ENCODE measurements at regions not wholly inside any gene's neighbourhood (a gene's known extent, or its start where the extent isn't known, plus 50 kb on each side); places are given as distances from the start of the nearest gene placed in this dataset.

DNA sequence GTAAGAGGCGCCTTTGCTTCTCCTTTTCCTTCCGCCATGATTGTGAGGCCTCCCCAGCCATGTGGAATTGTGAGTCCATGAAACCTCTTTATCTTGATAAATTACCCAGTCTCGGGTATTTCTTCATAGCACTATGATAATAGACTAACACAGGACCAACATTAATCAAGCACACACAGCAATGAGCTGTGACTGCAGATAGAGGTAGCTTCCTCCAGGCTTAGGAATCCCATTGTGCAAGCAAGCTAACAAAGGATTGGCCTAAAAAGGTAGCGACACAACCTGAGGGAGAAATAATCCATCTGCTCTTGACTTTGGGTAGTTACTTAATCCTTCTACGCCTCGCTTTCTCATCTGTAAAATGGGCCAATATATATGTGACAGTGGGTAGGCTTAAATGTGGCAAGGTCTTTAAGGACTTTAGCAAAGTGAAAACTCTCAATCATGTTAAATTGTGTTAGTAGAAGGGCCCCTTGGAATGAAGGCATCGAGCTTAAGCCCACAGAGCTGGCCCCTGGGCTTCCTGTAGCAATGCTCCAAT is 393.6 kb downstream of the SOX9 start:
- Histone ChIP-seq H4K20me1 (ENCODE audit: low read length) (peaks cover 9% of the 10 kb centered on the region; the same call in 1 of the 2 replicates), H3K9me2 (replicated peaks; ENCODE audit: low read length) (no peaks in the 10 kb centered on the region), H3K4me3 (ENCODE audit: low read length) (no peak overlapping the region), H3K4me2 (ENCODE audit: low read length) (no peak overlapping the region), H3K79me2 (ENCODE audit: low read length) (peaks cover 97% of the 10 kb centered on the region), H3K9ac (ENCODE audit: low read length) (no peak overlapping the region), H2AFZ (ENCODE audit: low read length) (no peak overlapping the region), H3K4me1 (ENCODE audit: insufficient read depth, low read length) (peaks cover 41% of the 10 kb centered on the region), H3K27ac (ENCODE audit: low read length) (no peak overlapping the region), H3K9me3 (ENCODE audit: low read length) (no peaks in the 10 kb centered on the region), H3K27me3 (ENCODE audit: low read length) (no peaks in the 10 kb centered on the region), H3F3A (ENCODE audit: low read length, unreplicated experiment) (no peaks in the 10 kb centered on the region), H3K36me3 (ENCODE audit: low read depth, low read length) (no peaks in the 10 kb centered on the region)
- no peak for TF ChIP-seq CTCF (conservative IDR thresholded peaks at IDR 0.05; ENCODE audit: low read depth, low read length)
- no peak for TF ChIP-seq EZH2 (IDR thresholded peaks at IDR 0.05; ENCODE audit: low read length, unreplicated experiment)
- TF ChIP-seq EZH2phosphoT487 (IDR thresholded peaks at IDR 0.05; ENCODE audit: borderline replicate concordance, low read length) = no peak
- BruUV-seq (replicated peaks) = no TSS peak
- ChIA-PET CTCF (no interaction called here), POLR2A (ENCODE audit: unreplicated experiment) (no interaction called here)
- no peak for ATAC-seq
- intact Hi-C loops (cut with micrococcal nuclease) = no loop called here
- no peak for DNase-seq

DNA sequence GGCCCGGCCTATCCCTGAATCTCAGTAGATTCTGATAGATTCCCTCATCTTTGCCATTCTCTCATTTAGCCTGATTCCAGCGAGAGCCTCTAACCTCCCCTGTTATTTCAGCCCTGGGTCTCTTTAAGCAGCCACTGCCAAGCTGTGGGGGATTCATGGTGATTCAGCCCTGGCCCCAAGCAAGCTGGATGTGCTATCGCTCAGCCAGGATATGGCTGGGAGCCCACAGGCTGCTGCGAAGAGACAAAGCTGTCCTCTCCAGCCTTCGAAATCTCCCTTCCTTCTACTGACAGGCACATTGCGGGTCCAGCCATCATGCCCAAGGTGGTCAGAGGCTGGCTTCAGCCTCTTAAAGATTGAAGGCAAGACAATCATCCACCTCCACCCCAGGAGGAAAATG is 394.1 kb downstream of the SOX9 start:
- DNase-seq = peak; percentile 31
- Histone ChIP-seq H2AFZ (ENCODE audit: low read length) (no peak overlapping the region), H3K27me3 (ENCODE audit: low read length) (no peaks in the 10 kb centered on the region), H3K4me1 (ENCODE audit: insufficient read depth, low read length) (peaks cover 45% of the 10 kb centered on the region), H3K9ac (ENCODE audit: low read length) (no peak overlapping the region), H3K4me2 (ENCODE audit: low read length) (no peak overlapping the region), H3K4me3 (ENCODE audit: low read length) (no peak overlapping the region), H3F3A (ENCODE audit: low read length, unreplicated experiment) (peaks cover 3% of the 10 kb centered on the region), H3K36me3 (ENCODE audit: low read depth, low read length) (no peaks in the 10 kb centered on the region), H3K9me2 (replicated peaks; ENCODE audit: low read length) (no peaks in the 10 kb centered on the region), H4K20me1 (ENCODE audit: low read length) (peaks cover 9% of the 10 kb centered on the region; the same call in 1 of the 2 replicates), H3K27ac (ENCODE audit: low read length) (no peak overlapping the region), H3K9me3 (ENCODE audit: low read length) (no peaks in the 10 kb centered on the region), H3K79me2 (ENCODE audit: low read length) (peaks cover 97% of the 10 kb centered on the region)
- BruUV-seq (replicated peaks) = no TSS peak
- no peak for TF ChIP-seq EZH2 (IDR thresholded peaks at IDR 0.05; ENCODE audit: low read length, unreplicated experiment)
- POLR2A ChIA-PET (ENCODE audit: unreplicated experiment) = no interaction called here
- intact Hi-C loops (cut with micrococcal nuclease) = no loop called here
- ATAC-seq = no peak; the same call in 1 of the 2 replicates
- CTCF ChIA-PET = no interaction called here

DNA sequence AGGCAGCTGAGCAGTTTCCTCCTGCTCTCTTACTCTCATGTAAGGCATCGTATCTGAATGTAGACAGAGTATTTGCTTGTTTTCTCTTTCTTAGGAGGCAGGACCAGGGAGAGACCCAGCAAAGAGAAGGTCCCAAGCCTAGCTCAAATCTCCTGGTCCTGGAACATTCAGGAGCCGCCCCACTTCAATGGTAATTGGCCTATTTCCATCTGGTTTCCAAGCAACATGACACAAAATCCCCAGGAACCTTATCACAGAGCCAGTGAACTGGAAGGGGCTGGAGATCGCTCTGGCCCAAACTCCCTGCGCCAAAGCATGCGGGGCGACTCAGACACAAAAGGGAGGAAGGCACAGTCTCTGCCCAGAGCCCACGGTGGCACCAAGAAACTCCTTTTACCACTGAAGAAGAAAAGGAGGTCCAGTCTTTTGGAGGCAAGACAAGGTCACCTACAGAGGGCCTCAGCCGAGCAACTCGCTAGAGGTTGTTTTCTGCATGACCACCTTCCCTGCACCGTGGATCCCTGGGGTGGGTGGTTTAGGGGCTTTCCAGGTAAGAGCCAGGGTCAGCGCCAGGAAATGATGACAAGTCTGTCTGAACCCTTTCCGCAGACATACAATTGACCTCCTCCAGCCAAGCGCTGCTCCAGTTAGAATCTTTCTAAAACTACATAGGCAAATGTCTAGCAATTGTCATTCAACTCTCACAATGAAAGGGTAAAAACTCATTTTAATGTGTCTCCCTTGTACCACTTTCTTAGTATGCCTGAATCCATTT is 394.7 kb downstream of the SOX9 start:
- ChIA-PET CTCF (no interaction called here), POLR2A (ENCODE audit: unreplicated experiment) (no interaction called here)
- Histone ChIP-seq H3K36me3 (ENCODE audit: low read depth, low read length) (no peaks in the 10 kb centered on the region), H3K27me3 (ENCODE audit: low read length) (no peaks in the 10 kb centered on the region), H3K4me1 (ENCODE audit: insufficient read depth, low read length) (peaks cover 41% of the 10 kb centered on the region), H2AFZ (ENCODE audit: low read length) (no peak overlapping the region), H3F3A (ENCODE audit: low read length, unreplicated experiment) (peaks cover 3% of the 10 kb centered on the region), H3K4me2 (ENCODE audit: low read length) (no peak overlapping the region), H3K9ac (ENCODE audit: low read length) (no peak overlapping the region), H3K4me3 (ENCODE audit: low read length) (no peak overlapping the region), H4K20me1 (ENCODE audit: low read length) (peaks cover 9% of the 10 kb centered on the region; the same call in 1 of the 2 replicates), H3K27ac (ENCODE audit: low read length) (no peak overlapping the region), H3K9me3 (ENCODE audit: low read length) (no peaks in the 10 kb centered on the region), H3K9me2 (replicated peaks; ENCODE audit: low read length) (no peaks in the 10 kb centered on the region), H3K79me2 (ENCODE audit: low read length) (peaks cover 95% of the 10 kb centered on the region)
- no peak for TF ChIP-seq EZH2phosphoT487 (IDR thresholded peaks at IDR 0.05; ENCODE audit: borderline replicate concordance, low read length)
- TF ChIP-seq CTCF (conservative IDR thresholded peaks at IDR 0.05; ENCODE audit: low read depth, low read length) = no peak
- no peak for TF ChIP-seq EZH2 (IDR thresholded peaks at IDR 0.05; ENCODE audit: low read length, unreplicated experiment)
- intact Hi-C loops (cut with micrococcal nuclease) = no loop called here
- no peak for ATAC-seq
- no peak for DNase-seq
- no TSS peak for BruUV-seq (replicated peaks)

Data from PC-3 (cell line).